Bone marrow (tissue), 2 donors: ENCODE measurements at regions not wholly inside any gene's neighbourhood (a gene's known extent, or its start where the extent isn't known, plus 50 kb on each side); places are given as distances from the start of the nearest gene placed in this dataset.
"Not testable (repeated sequence)": the region's sequence is repeated elsewhere in the genome, so short reads cannot be mapped to it uniquely, and the experiment has no call there.

Experiments
- DNase-seq, 2 donors: peaks; one replicate each; lab custom pipeline; 2025; lab: John Stamatoyannopoulos, UW

GRCh38 chr14:53857625-53858344, 98.8 kb downstream of the BMP4 start:
- DNase-seq = no peak

- no peak for DNase-seq
These were observed 101.1 kb downstream of the BMP4 start for GRCh38 chr14:53855574-53855973.

GRCh38 chr14:53855127-53855526, 101.5 kb downstream of the BMP4 start:
- DNase-seq = no peak

GRCh38 chr14:53851394-53852090, 105.1 kb downstream of the BMP4 start:
- no peak for DNase-seq

- DNase-seq = no peak
These were observed 105.8 kb downstream of the BMP4 start for GRCh38 chr14:53850714-53851296.

GRCh38 chr14:53849549-53849948, 107.1 kb downstream of the BMP4 start:
- DNase-seq = no peak

GRCh38 chr14:53848854-53849253, 107.8 kb downstream of the BMP4 start:
- DNase-seq = no peak

- DNase-seq = no peak
These were observed 108.7 kb downstream of the BMP4 start for GRCh38 chr14:53847881-53848280.

- DNase-seq = no peak
These were observed 109.6 kb downstream of the BMP4 start for GRCh38 chr14:53847057-53847456.

- no peak for DNase-seq
These were observed 110.6 kb downstream of the BMP4 start for GRCh38 chr14:53845813-53846693.

- no peak for DNase-seq
These were observed 113.7 kb downstream of the BMP4 start for GRCh38 chr14:53842938-53843337.

GRCh38 chr14:53841109-53842099, 115.2 kb downstream of the BMP4 start:
- no peak for DNase-seq

GRCh38 chr14:53840444-53840843, 116.2 kb downstream of the BMP4 start:
- DNase-seq = no peak

GRCh38 chr14:53838374-53838773, 118.3 kb downstream of the BMP4 start:
- no peak for DNase-seq

GRCh38 chr14:53837656-53838055, 119.0 kb downstream of the BMP4 start:
- DNase-seq = not testable (repeated sequence)

GRCh38 chr14:53836551-53836950, 120.1 kb downstream of the BMP4 start:
- DNase-seq = no peak

GRCh38 chr14:53828820-53829219, 127.8 kb downstream of the BMP4 start:
- no peak for DNase-seq

- DNase-seq = no peak
These were observed 132.6 kb downstream of the BMP4 start for GRCh38 chr14:53824061-53824460.

- DNase-seq = no peak
These were observed 142.2 kb downstream of the BMP4 start for GRCh38 chr14:53814392-53814791.

- DNase-seq = no peak
These were observed 146.4 kb downstream of the BMP4 start for GRCh38 chr14:53810221-53810620.

- DNase-seq = no peak
These were observed 148.6 kb downstream of the BMP4 start for GRCh38 chr14:53808042-53808441.
